ENCODE measurements at regions not wholly inside any gene's neighbourhood (a gene's known extent, or its start where the extent isn't known, plus 50 kb on each side); places are given as distances from the start of the nearest gene placed in this dataset.
A peak's percentile ranks its signal among the peaks of the same experiment; 100 is the strongest.

GRCh38 chr6:96465321-96465903, 56.2 kb upstream of the UFL1 start:
- peak; percentile 7; the same call in 1 of the 2 replicates for TF ChIP-seq CTCF (IDR thresholded peaks at IDR 0.05; ENCODE audit: low read depth, low read length)
- Histone ChIP-seq H3K9me3 (no peaks in the 10 kb centered on the region), H3K4me3 (ENCODE audit: low read depth, low read length) (no peak overlapping the region), H3K36me3 (no peaks in the 10 kb centered on the region), H3K27me3 (no peaks in the 10 kb centered on the region), H3K4me1 (no peaks in the 10 kb centered on the region)
- no peak for DNase-seq

DNA sequence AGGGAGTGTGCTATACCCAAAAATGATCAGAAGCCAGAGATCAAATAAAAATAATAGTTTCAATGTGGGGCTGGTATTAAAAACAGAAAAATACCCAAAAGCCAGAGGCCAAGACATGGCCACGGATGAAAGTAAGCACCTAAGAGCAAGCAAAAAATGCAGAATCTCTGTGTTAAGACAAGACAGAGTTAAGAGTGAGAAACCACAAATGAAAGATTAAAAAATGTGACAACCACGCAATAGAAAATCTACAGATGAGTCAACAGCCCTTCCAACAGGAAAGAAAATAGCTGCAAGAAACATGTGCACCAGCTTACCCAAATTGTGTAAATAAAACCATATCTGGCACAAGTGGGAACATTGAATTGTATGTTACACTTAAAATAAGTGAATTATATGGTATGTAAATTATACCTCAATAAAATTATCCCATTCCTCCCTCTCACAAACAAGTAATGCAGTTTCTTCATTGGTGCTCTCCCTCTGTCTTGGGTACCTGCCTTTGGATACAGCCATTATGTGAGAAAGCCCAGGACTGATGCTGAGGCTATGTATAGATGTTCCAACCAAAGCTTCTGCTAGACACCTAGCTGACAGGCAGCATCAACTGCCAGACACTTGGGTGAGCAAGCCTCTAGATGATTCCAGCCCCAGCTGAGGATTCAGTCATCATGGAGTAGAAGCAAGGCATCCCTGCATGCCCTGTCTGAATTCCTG, 55.3 kb upstream of the UFL1 start:
- Histone ChIP-seq H3K4me1 (no peaks in the 10 kb centered on the region), H3K4me3 (ENCODE audit: low read depth, low read length) (no peak overlapping the region), H3K27me3 (no peaks in the 10 kb centered on the region), H3K9me3 (no peaks in the 10 kb centered on the region), H3K36me3 (no peaks in the 10 kb centered on the region)
- TF ChIP-seq CTCF (IDR thresholded peaks at IDR 0.05; ENCODE audit: low read depth, low read length): no peak
- DNase-seq: no peak

DNA sequence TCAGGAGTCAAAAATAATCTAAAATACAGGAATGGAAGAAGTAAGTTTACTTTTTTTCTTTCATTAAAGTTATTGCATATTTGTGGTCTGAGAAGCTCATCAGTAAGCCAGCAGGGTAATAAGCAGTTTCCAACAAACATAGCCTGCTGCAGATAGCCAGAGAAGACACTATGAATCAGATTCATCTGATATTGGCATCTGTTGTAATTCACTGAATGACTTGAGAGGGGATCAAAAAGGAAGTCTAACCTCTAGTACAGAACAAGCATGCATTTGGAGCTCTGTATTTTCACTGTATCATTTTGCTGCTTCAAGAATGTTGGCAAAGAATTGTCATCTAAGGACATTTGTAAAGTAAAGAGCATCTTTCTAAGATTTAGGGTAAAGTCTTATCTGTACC, 53.8 kb upstream of the UFL1 start:
- no peak for DNase-seq
- H3K27me3 ChIP-seq: no peaks in the 10 kb centered on the region
- no peak for TF ChIP-seq CTCF (IDR thresholded peaks at IDR 0.05; ENCODE audit: low read depth, low read length)
- H3K4me3 ChIP-seq (ENCODE audit: low read depth, low read length): no peak overlapping the region
- no peaks in the 10 kb centered on the region for H3K9me3 ChIP-seq
- H3K36me3 ChIP-seq: no peaks in the 10 kb centered on the region
- H3K4me1 ChIP-seq: no peaks in the 10 kb centered on the region

GRCh38 chr6:96468281-96468680, 53.3 kb upstream of the UFL1 start:
- Histone ChIP-seq H3K27me3 (no peaks in the 10 kb centered on the region), H3K4me3 (ENCODE audit: low read depth, low read length) (no peak overlapping the region), H3K9me3 (no peaks in the 10 kb centered on the region), H3K36me3 (no peaks in the 10 kb centered on the region), H3K4me1 (no peaks in the 10 kb centered on the region)
- no peak for DNase-seq
- no peak for TF ChIP-seq CTCF (IDR thresholded peaks at IDR 0.05; ENCODE audit: low read depth, low read length)

DNA sequence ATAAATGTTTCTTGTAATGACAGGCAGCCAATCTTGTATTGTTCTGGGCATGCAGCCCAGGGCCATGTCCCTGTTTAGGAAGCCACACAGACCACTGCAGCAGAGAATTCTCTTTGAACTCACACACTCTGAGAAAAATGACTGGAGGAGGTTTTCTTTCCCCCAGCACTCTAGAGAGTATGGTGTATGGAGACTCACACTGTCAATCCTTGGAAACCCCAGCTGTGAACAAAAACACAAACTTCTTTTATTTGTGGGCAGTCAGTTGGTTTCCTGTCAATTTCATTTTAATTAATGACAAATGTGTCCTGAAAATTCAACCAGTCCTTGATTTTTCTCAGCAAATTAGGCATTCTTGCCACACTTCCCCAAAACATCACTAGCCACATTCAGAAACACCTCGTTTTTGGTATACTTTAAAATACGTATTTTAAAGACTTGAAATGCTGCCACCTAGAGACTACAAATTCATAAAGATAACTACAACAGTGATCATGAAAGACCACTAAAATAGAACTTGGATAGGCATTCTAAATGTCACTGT, 52.9 kb upstream of the UFL1 start:
- Histone ChIP-seq H3K4me3 (ENCODE audit: low read depth, low read length) (no peak overlapping the region), H3K4me1 (no peaks in the 10 kb centered on the region), H3K36me3 (no peaks in the 10 kb centered on the region), H3K9me3 (no peaks in the 10 kb centered on the region), H3K27me3 (no peaks in the 10 kb centered on the region)
- peak; percentile 32 for TF ChIP-seq CTCF (IDR thresholded peaks at IDR 0.05; ENCODE audit: low read depth, low read length)
- DNase-seq: no peak

DNA sequence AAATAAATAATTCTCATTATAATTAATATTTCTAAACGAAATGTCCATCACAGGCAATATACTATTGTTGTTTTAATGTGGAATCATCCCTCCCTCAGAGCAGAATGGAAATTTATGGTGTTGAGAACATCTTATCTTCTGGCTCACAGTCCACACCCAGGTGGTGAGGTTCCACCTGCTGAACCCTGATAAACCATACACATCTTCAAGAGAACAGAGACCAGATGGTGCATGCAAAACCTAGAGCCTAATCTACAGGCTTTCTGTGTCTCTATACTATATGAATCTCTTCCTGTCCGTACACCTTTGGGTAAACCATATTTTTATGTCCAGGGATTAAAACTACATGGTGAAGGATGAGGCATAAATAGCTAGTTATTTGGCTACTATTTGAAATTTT, 52.3 kb upstream of the UFL1 start:
- no peak for DNase-seq
- H3K36me3 ChIP-seq: no peaks in the 10 kb centered on the region
- H3K27me3 ChIP-seq: no peaks in the 10 kb centered on the region
- no peak for TF ChIP-seq CTCF (IDR thresholded peaks at IDR 0.05; ENCODE audit: low read depth, low read length)
- H3K9me3 ChIP-seq: no peaks in the 10 kb centered on the region
- no peak overlapping the region for H3K4me3 ChIP-seq (ENCODE audit: low read depth, low read length)
- H3K4me1 ChIP-seq: no peaks in the 10 kb centered on the region
